ENCODE measurements at regions not wholly inside any gene's neighbourhood (a gene's known extent, or its start where the extent isn't known, plus 50 kb on each side); places are given as distances from the start of the nearest gene placed in this dataset.

GRCh38 chr7:137165786-137166185, 177.7 kb downstream of the PTN start:
- CTCF ChIA-PET, result no interaction called here

GRCh38 chr7:137165241-137165640, 178.3 kb downstream of the PTN start:
- Mint-ChIP-seq H3K27ac (no peak overlapping the region), H3K27me3 (no peaks in the 10 kb centered on the region), H3K9me3 (ENCODE audit: insufficient read depth) (peaks cover 3% of the 10 kb centered on the region), H3K4me1 (no peaks in the 10 kb centered on the region), H3K4me3 (no peak overlapping the region)
- WGBS (ENCODE audit: insufficient coverage), result 100% methylated on average over 2 of the region's 3 CpGs
- DNase-seq, result no peak
- ATAC-seq (ENCODE audit: low read depth), result no peak
- ChIA-PET POLR2A (no interaction called here), CTCF (no interaction called here)
- Histone ChIP-seq H3K4me3 (ENCODE audit: control extremely low read depth in 1 of 5, extremely low read depth in 1 of 5, insufficient read depth in 1 of 5, low read depth in 2 of 5, low read length in 4 of 5) (no peak overlapping the region), H3K27me3 (replicated peaks in 1 of 4; ENCODE audit: control extremely low read depth in 1 of 4, control insufficient read depth in 3 of 4, insufficient read depth in 4 of 4, low read length in 3 of 4) (no peaks in the 10 kb centered on the region), H4K20me1 (ENCODE audit: control insufficient read depth, insufficient read depth, low read length, poor library complexity, severe bottlenecking) (no peaks in the 10 kb centered on the region), H3K4me2 (replicated peaks; ENCODE audit: low read depth, low read length, poor library complexity, severe bottlenecking) (no peak overlapping the region), H3K79me2 (ENCODE audit: control insufficient read depth, insufficient read depth, low read length) (no peaks in the 10 kb centered on the region), H2AFZ (ENCODE audit: insufficient read depth, low read depth, low read length, poor library complexity, severe bottlenecking) (no peak overlapping the region), H3K9ac (ENCODE audit: low read length) (no peak overlapping the region), H3K36me3 (replicated peaks in 1 of 2; ENCODE audit: control extremely low read depth in 1 of 2, control insufficient read depth in 1 of 2, extremely low read depth in 1 of 2, insufficient read depth in 2 of 2, low read length in 1 of 2) (no peaks in the 10 kb centered on the region), H3K27ac (ENCODE audit: low read length in 2 of 2) (no peak overlapping the region), H3K9me3 (ENCODE audit: control extremely low read depth in 1 of 3, control insufficient read depth in 2 of 3, insufficient read depth in 1 of 3, low read length in 2 of 3) (peaks cover 0 to 12% (median 0%) of the 10 kb centered on the region in 3 donors), H3K4me1 (ENCODE audit: control insufficient read depth in 2 of 2, insufficient read depth in 2 of 2, low read length in 2 of 2) (no peaks in the 10 kb centered on the region)
- TF ChIP-seq, protein P1, sequence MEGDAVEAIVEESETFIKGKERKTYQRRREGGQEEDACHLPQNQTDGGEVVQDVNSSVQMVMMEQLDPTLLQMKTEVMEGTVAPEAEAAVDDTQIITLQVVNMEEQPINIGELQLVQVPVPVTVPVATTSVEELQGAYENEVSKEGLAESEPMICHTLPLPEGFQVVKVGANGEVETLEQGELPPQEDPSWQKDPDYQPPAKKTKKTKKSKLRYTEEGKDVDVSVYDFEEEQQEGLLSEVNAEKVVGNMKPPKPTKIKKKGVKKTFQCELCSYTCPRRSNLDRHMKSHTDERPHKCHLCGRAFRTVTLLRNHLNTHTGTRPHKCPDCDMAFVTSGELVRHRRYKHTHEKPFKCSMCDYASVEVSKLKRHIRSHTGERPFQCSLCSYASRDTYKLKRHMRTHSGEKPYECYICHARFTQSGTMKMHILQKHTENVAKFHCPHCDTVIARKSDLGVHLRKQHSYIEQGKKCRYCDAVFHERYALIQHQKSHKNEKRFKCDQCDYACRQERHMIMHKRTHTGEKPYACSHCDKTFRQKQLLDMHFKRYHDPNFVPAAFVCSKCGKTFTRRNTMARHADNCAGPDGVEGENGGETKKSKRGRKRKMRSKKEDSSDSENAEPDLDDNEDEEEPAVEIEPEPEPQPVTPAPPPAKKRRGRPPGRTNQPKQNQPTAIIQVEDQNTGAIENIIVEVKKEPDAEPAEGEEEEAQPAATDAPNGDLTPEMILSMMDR (IDR thresholded peaks at IDR 0.05), result no peak
- no peak for TF ChIP-seq EZH2 (IDR thresholded peaks at IDR 0.05; ENCODE audit: borderline replicate concordance, insufficient read depth, low read depth, low read length, poor library complexity, severe bottlenecking)
- intact Hi-C loops (cut with micrococcal nuclease), result no loop called here

More at GRCh38 chr7:137165786-137166185, 177.7 kb downstream of the PTN start:
- H3K27ac ChIP-seq (ENCODE audit: low read length in 2 of 2), result no peak overlapping the region
- H3K9ac ChIP-seq (ENCODE audit: low read length), result no peak overlapping the region
- peaks cover 3% of the 10 kb centered on the region for H3K9me3 Mint-ChIP-seq (ENCODE audit: insufficient read depth)
- H3K4me1 Mint-ChIP-seq, result no peaks in the 10 kb centered on the region
- H4K20me1 ChIP-seq (ENCODE audit: control insufficient read depth, insufficient read depth, low read length, poor library complexity, severe bottlenecking), result no peaks in the 10 kb centered on the region
- H3K27me3 ChIP-seq (replicated peaks in 1 of 4; ENCODE audit: control extremely low read depth in 1 of 4, control insufficient read depth in 3 of 4, insufficient read depth in 4 of 4, low read length in 3 of 4), result no peaks in the 10 kb centered on the region
- ATAC-seq (ENCODE audit: low read depth) (no peak), DNase-seq (no peak)
- H3K4me3 Mint-ChIP-seq, result no peak overlapping the region
- intact Hi-C loops (cut with micrococcal nuclease), result no loop called here
- H3K36me3 ChIP-seq (replicated peaks in 1 of 2; ENCODE audit: control extremely low read depth in 1 of 2, control insufficient read depth in 1 of 2, extremely low read depth in 1 of 2, insufficient read depth in 2 of 2, low read length in 1 of 2), result no peaks in the 10 kb centered on the region
- no peak overlapping the region for H3K4me3 ChIP-seq (ENCODE audit: control extremely low read depth in 1 of 5, extremely low read depth in 1 of 5, insufficient read depth in 1 of 5, low read depth in 2 of 5, low read length in 4 of 5)
- H3K4me1 ChIP-seq (ENCODE audit: control insufficient read depth in 2 of 2, insufficient read depth in 2 of 2, low read length in 2 of 2), result no peaks in the 10 kb centered on the region
- H3K27ac Mint-ChIP-seq, result no peak overlapping the region
- H3K27me3 Mint-ChIP-seq, result no peaks in the 10 kb centered on the region
- H3K79me2 ChIP-seq (ENCODE audit: control insufficient read depth, insufficient read depth, low read length), result no peaks in the 10 kb centered on the region
- peaks cover 0 to 12% (median 0%) of the 10 kb centered on the region in 3 donors for H3K9me3 ChIP-seq (ENCODE audit: control extremely low read depth in 1 of 3, control insufficient read depth in 2 of 3, insufficient read depth in 1 of 3, low read length in 2 of 3)
- POLR2A ChIA-PET, result no interaction called here
- H2AFZ ChIP-seq (ENCODE audit: insufficient read depth, low read depth, low read length, poor library complexity, severe bottlenecking), result no peak overlapping the region
- WGBS (ENCODE audit: insufficient coverage), result no CpG with 5 or more reads among the region's 3 CpGs
- no peak overlapping the region for H3K4me2 ChIP-seq (replicated peaks; ENCODE audit: low read depth, low read length, poor library complexity, severe bottlenecking)
- no peak for TF ChIP-seq EZH2 (IDR thresholded peaks at IDR 0.05; ENCODE audit: borderline replicate concordance, insufficient read depth, low read depth, low read length, poor library complexity, severe bottlenecking)
- TF ChIP-seq, protein P1 (IDR thresholded peaks at IDR 0.05), result no peak

Measured in B cell (primary cell).